GM19467 (cell line): ENCODE measurements at regions not wholly inside any gene's neighbourhood (a gene's known extent, or its start where the extent isn't known, plus 50 kb on each side); places are given as distances from the start of the nearest gene placed in this dataset.

Source experiments
- ATAC-seq: cut with Tn5 transposase; IDR thresholded peaks from one replicate; pipeline ENCODE4 v1.9.1; 2021; ENCODE audit warnings: mild to moderate bottlenecking, moderate library complexity; ENCODE audit not compliant: unreplicated experiment

GRCh38 chr5:4882186-4882585 is 257.9 kb upstream of the ADAMTS16 start:
- ATAC-seq, result no peak

GRCh38 chr5:4883360-4883759 is 256.8 kb upstream of the ADAMTS16 start:
- ATAC-seq, result no peak

- ATAC-seq, result no peak
These were observed 246.9 kb upstream of the ADAMTS16 start for GRCh38 chr5:4893063-4893744.

- no peak for ATAC-seq
These were observed 243.8 kb upstream of the ADAMTS16 start for GRCh38 chr5:4896328-4896727.

GRCh38 chr5:4901305-4901811 is 238.8 kb upstream of the ADAMTS16 start:
- no peak for ATAC-seq

GRCh38 chr5:4901924-4902323 is 238.2 kb upstream of the ADAMTS16 start:
- no peak for ATAC-seq

GRCh38 chr5:4905674-4906520 is 234.2 kb upstream of the ADAMTS16 start:
- no peak for ATAC-seq

GRCh38 chr5:4906786-4907185 is 233.3 kb upstream of the ADAMTS16 start:
- ATAC-seq, result no peak

- no peak for ATAC-seq
These were observed 232.6 kb upstream of the ADAMTS16 start for GRCh38 chr5:4907571-4907970.

- no peak for ATAC-seq
These were observed 231.0 kb upstream of the ADAMTS16 start for GRCh38 chr5:4909086-4909485.

GRCh38 chr5:4911646-4912403 is 228.3 kb upstream of the ADAMTS16 start:
- no peak for ATAC-seq

- ATAC-seq, result no peak
These were observed 218.2 kb upstream of the ADAMTS16 start for GRCh38 chr5:4921929-4922328.

GRCh38 chr5:4924577-4924976 is 215.6 kb upstream of the ADAMTS16 start:
- ATAC-seq, result no peak

GRCh38 chr5:4927097-4927496 is 213.0 kb upstream of the ADAMTS16 start:
- no peak for ATAC-seq

- ATAC-seq, result no peak
These were observed 211.7 kb upstream of the ADAMTS16 start for GRCh38 chr5:4928409-4928808.

- no peak for ATAC-seq
These were observed 211.0 kb upstream of the ADAMTS16 start for GRCh38 chr5:4929092-4929655.

GRCh38 chr5:4939042-4939781 is 200.9 kb upstream of the ADAMTS16 start:
- ATAC-seq, result no peak

GRCh38 chr5:4941161-4941560 is 199.0 kb upstream of the ADAMTS16 start:
- ATAC-seq, result no peak

- ATAC-seq, result no peak
These were observed 197.9 kb upstream of the ADAMTS16 start for GRCh38 chr5:4941957-4942830.

- ATAC-seq, result no peak
These were observed 197.3 kb upstream of the ADAMTS16 start for GRCh38 chr5:4942831-4943178.
